ENCODE measurements at regions not wholly inside any gene's neighbourhood (a gene's known extent, or its start where the extent isn't known, plus 50 kb on each side); places are given as distances from the start of the nearest gene placed in this dataset.
A peak's percentile ranks its signal among the peaks of the same experiment; 100 is the strongest.
"Not testable (repeated sequence)": the region's sequence is repeated elsewhere in the genome, so short reads cannot be mapped to it uniquely, and the experiment has no call there.

GRCh38 chr5:15012061-15012460 is 140.5 kb upstream of the ANKH start:
- DNase-seq = no peak

GRCh38 chr5:15010936-15011335 is 139.4 kb upstream of the ANKH start:
- DNase-seq = no peak

- no peak for DNase-seq
Measured at GRCh38 chr5:15009420-15009819, 137.8 kb upstream of the ANKH start.

DNA sequence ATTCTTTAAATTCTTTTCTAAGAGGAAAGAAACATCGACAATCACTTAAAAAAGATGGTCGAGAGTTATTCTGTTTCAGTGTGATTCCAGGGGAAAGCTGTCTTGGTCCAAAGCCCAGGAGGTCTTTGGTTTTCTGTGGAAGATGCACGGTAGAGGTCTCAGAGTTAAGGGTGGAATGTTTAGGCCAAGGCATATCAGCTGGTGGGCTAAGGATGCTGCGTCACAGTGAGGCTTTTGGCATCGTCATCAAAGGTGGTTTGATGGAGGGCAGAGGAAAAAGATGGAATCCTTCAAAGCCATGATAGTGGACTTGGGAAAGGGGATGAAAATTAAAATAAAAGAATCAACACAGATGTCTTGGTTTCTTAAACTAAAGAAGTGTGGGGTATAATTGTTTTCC is 137.3 kb upstream of the ANKH start:
- no peak for DNase-seq

- DNase-seq = no peak
Measured at GRCh38 chr5:15008476-15008875, 136.9 kb upstream of the ANKH start.

- no peak for DNase-seq
Measured at GRCh38 chr5:15007646-15008045, 136.1 kb upstream of the ANKH start.

DNA sequence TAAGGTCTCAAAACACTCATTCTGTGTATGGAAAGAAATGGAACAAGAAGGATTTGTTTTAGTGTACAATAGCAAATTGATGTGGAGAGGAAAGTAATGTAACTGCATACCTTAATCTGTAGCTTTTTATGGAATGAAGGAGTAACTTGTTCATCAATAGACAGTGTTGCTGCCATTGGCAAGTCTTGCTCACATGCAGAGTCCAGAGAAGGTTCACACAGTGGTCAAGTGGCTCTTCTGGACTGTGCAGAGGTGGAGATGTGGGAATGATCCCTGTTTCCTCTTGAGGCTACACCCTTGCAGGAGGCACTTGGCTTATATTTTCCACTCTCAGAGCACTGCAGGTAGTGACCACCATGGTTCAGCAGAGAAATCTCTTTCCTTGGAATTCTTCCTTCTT is 132.9 kb upstream of the ANKH start:
- no peak for DNase-seq

DNA sequence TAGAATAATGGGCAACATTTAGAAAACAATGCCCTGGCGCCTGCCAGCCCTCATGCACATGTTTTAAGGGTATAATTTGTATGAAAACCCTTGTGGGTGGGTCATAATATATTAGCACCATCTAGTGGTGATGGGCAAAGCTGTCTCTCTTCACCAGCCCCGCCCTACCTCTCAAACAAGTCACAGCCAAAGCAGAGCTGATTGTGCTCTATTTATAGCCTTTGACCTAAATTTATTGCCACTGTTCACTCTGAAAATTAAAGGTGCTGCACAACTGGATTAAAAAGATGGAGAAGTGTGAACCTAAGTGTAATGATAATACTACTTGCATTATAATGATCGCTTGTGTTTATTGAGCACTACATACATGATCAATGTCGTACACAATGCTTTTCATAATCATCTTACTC is 131.9 kb upstream of the ANKH start:
- peak; percentile 2 to 19 (median 9) for DNase-seq

DNA sequence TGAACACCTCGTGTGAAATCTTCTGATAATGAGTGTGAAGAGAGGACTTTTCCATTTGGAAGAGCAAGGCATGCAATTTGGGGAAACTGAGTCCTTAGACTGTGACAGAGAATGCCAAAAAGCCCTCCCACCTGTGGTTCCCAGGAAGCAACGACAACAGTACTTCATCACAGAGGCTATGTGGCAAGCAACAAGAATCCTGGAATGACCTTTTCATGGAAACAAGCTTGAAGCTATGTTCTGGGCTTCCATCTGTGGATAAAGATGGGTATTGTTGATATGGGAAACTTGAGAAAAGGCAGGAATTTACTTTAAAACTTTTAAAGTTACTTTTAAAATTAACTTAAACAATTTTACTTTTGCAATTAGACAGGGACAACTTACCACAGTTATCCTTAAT is 131.2 kb upstream of the ANKH start:
- no peak for DNase-seq

GRCh38 chr5:15002173-15002572 is 130.6 kb upstream of the ANKH start:
- DNase-seq = no peak

GRCh38 chr5:15001517-15001916 is 129.9 kb upstream of the ANKH start:
- no peak for DNase-seq

GRCh38 chr5:14998491-14998890 is 126.9 kb upstream of the ANKH start:
- no peak for DNase-seq

DNA sequence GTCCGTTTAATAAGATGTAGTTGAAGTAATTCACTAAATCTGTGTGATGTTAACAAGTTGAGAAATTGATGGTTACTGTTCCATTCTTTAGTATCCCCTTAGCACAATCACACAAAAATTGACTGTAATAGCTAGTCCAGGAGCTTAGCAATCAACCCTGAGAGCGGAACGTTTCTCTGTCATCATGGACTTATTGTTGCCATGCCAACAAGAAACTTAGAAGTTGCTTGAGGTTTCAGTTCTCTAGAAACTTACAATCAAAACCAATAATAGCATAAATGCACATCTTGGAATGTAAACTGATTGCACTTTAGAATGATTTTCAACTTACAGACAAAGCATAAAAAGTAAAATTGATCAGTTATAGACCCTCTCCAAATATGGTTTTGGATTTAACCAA is 125.4 kb upstream of the ANKH start:
- DNase-seq = no peak

- no peak for DNase-seq
Measured at GRCh38 chr5:14995229-14995628, 123.7 kb upstream of the ANKH start.

DNA sequence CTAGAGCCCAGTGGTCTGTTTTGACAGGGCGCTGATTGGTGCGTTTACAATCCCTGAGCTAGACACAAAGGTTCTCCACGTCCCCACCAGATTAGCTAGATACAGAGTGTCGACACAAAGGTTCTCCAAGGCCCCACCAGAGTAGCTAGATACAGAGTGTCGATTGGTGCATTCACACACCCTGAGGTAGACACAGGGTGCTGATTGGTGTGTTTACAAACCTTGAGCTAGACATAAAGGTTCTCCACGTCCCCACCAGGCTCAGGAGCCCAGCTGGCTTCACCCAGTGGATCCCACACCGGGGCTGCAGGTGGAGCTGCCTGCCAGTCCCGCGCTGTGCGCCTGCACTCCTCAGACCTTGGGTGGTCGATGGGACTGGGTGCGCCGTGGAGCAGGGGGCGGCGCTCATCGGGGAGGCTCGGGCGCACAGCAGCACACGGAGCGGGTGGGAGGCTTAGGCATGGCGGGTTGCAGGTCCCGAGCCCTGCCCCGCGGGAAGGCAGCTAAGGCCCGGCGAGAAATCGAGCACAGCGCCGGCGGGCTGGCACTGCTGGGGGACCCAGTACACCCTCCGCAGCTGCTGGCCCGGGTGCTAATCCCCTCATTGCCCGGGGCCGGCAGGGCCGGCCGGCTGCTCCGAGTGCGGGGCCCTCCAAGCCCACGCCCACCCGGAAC is 122.0 kb upstream of the ANKH start:
- not testable (repeated sequence) for DNase-seq

GRCh38 chr5:14992751-14993458 is 121.3 kb upstream of the ANKH start:
- peak in 3 of 4 experiments; percentile 3 to 38 (median 11) for DNase-seq

DNA sequence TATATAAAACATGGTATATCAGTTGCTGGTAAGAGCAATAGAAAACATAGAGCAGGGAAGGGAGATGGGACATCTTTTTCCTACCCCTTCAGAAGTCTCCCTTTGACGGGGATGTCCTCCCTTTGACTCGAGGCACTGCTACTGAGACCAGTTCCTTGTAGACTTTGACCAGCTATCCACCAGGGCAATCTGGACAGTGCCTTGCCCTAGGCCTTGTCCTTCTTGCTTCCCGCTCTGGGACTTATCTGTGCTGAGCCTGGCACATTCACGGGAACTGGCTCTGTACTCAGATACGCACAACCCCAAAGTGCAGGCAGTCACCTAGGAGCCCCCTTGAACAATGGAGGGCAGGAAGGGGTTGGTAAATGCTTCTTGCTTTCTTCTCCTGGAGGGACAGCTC is 116.6 kb upstream of the ANKH start:
- no peak for DNase-seq

GRCh38 chr5:14986413-14986812 is 114.8 kb upstream of the ANKH start:
- no peak for DNase-seq

DNA sequence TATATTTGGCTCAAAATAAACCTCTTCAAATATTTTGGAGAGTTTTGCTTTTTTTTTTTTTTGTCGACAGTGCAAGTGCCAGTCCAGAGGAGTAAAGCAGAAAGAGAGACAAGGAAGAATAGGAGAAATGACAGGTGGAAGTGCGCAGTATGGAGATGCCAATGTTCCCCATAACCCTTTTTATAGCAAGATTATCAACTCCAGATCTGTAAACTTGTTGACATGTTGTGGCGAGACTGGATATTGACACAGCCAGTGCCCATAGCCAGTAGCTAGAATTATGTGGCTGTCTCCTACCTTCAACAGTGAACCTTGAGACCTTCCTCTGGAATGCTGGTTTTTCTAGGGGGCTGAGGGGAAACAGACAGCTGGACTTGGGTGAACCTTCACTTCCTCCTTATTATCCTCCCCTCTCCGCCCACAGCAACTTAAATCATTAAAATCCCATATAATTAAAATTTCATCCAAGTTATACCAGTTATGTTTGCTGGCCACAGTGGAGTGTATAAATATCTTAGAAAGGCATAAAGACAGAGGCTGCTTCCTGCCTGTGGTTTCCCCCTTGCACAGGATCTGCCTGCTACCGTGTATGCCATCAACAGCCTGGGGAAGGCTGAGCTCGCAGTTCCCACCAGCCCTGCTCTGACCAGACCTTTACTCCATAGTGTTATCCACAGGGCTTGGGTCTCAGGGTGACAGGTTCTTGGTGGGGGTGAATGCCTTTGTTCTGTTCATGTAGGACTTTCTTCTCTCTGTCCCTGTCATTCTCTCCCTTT is 112.3 kb upstream of the ANKH start:
- no peak for DNase-seq

GRCh38 chr5:14980698-14981097 is 109.1 kb upstream of the ANKH start:
- no peak for DNase-seq

- DNase-seq = no peak
Measured at GRCh38 chr5:14977058-14977685, 105.6 kb upstream of the ANKH start.

DNA sequence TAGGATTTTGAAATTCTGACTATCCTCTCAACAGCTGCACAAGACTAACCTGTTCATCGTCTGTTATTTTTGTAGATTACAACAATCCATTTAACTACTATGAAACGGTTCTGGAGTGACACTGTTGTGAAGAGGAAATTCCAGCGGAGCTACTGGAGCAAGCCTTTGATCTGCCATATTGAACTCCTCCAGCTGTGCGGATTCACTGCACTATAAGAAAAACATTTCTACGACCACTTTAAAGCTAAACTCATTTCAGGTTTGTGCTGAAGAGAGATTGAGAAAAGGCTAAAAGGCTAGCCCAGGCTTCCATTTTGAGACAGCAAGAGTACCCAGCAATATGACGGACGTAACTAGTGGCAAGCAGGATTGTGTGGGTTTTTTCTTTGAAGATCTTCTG is 104.9 kb upstream of the ANKH start:
- DNase-seq = no peak

- DNase-seq = no peak
Measured at GRCh38 chr5:14971873-14972272, 100.3 kb upstream of the ANKH start.

- DNase-seq = no peak
Measured at GRCh38 chr5:14968796-14969195, 97.2 kb upstream of the ANKH start.
